ENCODE measurements at regions not wholly inside any gene's neighbourhood (a gene's known extent, or its start where the extent isn't known, plus 50 kb on each side); places are given as distances from the start of the nearest gene placed in this dataset.

DNA sequence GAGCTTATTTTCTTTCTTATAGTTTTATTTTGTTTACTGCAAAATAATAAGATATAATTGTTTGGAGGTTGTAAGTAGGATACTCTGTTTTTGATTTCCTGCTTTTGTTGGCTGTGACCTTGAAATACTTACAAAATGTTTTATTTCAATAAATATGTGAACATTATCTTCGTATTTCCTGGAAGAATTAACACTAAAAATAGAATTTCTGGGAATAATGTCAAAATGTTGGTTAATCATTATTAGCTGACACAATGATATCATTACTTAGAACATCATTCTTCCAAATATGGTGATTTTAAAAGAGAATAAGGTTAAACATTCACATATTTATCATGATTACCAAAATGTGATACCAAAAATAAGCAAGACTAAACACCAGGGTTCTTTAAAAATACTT, 1148.6 kb upstream of the PRR20A start:
- Histone ChIP-seq H3K27ac (ENCODE audit: low read depth, low read length) (no peak overlapping the region), H4K20me1 (replicated peaks in 1 of 2; ENCODE audit: control insufficient read depth in 1 of 2, insufficient read depth in 2 of 2, low read length in 2 of 2) (no peaks in the 10 kb centered on the region), H3K4ac (replicated peaks; ENCODE audit: insufficient read length, low read depth, low read length) (no peak overlapping the region), H2BK12ac (ENCODE audit: low read depth, low read length) (no peak overlapping the region), H3K4me1 (replicated peaks in 1 of 4; ENCODE audit: control insufficient read depth in 3 of 4, insufficient read depth in 4 of 4, low read length in 3 of 4) (no peaks in the 10 kb centered on the region), H2BK120ac (replicated peaks; ENCODE audit: low read depth, low read length) (no peak overlapping the region), H3K27me3 (replicated peaks in 1 of 4; ENCODE audit: control insufficient read depth in 3 of 4, extremely low read depth in 1 of 4, insufficient read depth in 3 of 4, low read length in 3 of 4) (no peaks in the 10 kb centered on the region), H2AFZ (ENCODE audit: low read length) (no peak overlapping the region), H3K4me3 (ENCODE audit: extremely low read depth in 1 of 4, insufficient read depth in 2 of 4, low read depth in 3 of 4, low read length in 4 of 4) (no peak overlapping the region), H2BK15ac (ENCODE audit: low read length) (no peak overlapping the region), H2AK5ac (ENCODE audit: low read depth, low read length) (no peak overlapping the region), H2BK20ac (ENCODE audit: low read length) (no peak overlapping the region), H3K79me2 (ENCODE audit: control insufficient read depth in 1 of 2, insufficient read depth in 2 of 2, low read length in 2 of 2) (no peaks in the 10 kb centered on the region), H4K8ac (ENCODE audit: extremely low read depth, insufficient read depth, low read length) (no peak overlapping the region), H3K9ac (replicated peaks in 1 of 4; ENCODE audit: extremely low read depth in 1 of 4, low read depth in 3 of 4, low read length in 3 of 4) (no peak overlapping the region), H3K18ac (ENCODE audit: extremely low read depth, low read length) (no peak overlapping the region), H3K23me2 (ENCODE audit: low read depth, low read length) (no peaks in the 10 kb centered on the region), H3K56ac (replicated peaks; ENCODE audit: insufficient read length, low read depth, low read length) (no peak overlapping the region), H3K23ac (ENCODE audit: insufficient read length) (no peak overlapping the region), H3K36me3 (ENCODE audit: control insufficient read depth in 2 of 4, insufficient read depth in 4 of 4, low read length in 3 of 4) (no peaks in the 10 kb centered on the region), H2BK5ac (ENCODE audit: low read depth, low read length) (no peak overlapping the region), H3K14ac (ENCODE audit: insufficient read length) (no peak overlapping the region), H3K9me3 (ENCODE audit: insufficient read depth in 2 of 2, low read depth in 1 of 2, low read length in 1 of 2) (no peaks in the 10 kb centered on the region), H3K79me1 (ENCODE audit: low read depth, low read length) (no peaks in the 10 kb centered on the region), H4K5ac (ENCODE audit: insufficient read length, low read depth, low read length) (no peak overlapping the region), H4K91ac (replicated peaks; ENCODE audit: insufficient read length, low read length) (no peak overlapping the region), H3K4me2 (ENCODE audit: insufficient read depth in 1 of 2, low read depth in 2 of 2, low read length in 2 of 2) (no peak overlapping the region)
- no peak for FAIRE-seq
- ChIA-PET POLR2A (ENCODE audit: partially characterized antibody) (no interaction called here), CTCF (ENCODE audit: partially characterized antibody) (no interaction called here)
- DNase-seq (ENCODE audit: low read depth in 1 of 2, low spot score in 2 of 2): no peak
- no peak for TF ChIP-seq BACH1 (IDR thresholded peaks at IDR 0.05; ENCODE audit: low read length)
- TF ChIP-seq CHD2 (IDR thresholded peaks at IDR 0.05; ENCODE audit: low read length): no peak
- no peak for TF ChIP-seq TEAD4 (IDR thresholded peaks at IDR 0.05; ENCODE audit: low read depth, low read length)
- TF ChIP-seq TAF1 (IDR thresholded peaks at IDR 0.05; ENCODE audit: low read depth, low read length): no peak
- no peak for TF ChIP-seq KDM4A (IDR thresholded peaks at IDR 0.05; ENCODE audit: low read depth, low read length, severe bottlenecking)
- TF ChIP-seq SUZ12 (IDR thresholded peaks at IDR 0.05; ENCODE audit: low read length): no peak
- no peak for TF ChIP-seq CBX8 (IDR thresholded peaks at IDR 0.05; ENCODE audit: borderline replicate concordance, low read depth, low read length)
- TF ChIP-seq ASH2L (IDR thresholded peaks at IDR 0.05; ENCODE audit: low read length): no peak
- WGBS, 2 experiments (ENCODE audit: extremely low coverage in 1 of 2, insufficient coverage in 1 of 2, insufficient read length in 1 of 2, insufficient replicate concordance in 2 of 2, low coverage in 1 of 2, low lambda C conversion rate in 2 of 2, missing lambda C conversion rate in 1 of 2): 96% methylated on average over 1 of the region's 1 CpG; no CpG with 5 or more reads in 1 of the 2 experiments

All from H1 (cell line).